Mesendoderm (in vitro differentiated cells): ENCODE measurements at regions not wholly inside any gene's neighbourhood (a gene's known extent, or its start where the extent isn't known, plus 50 kb on each side); places are given as distances from the start of the nearest gene placed in this dataset.
A peak's percentile ranks its signal among the peaks of the same experiment; 100 is the strongest.

Experiments
- DNase-seq: peaks from one replicate; pipeline ENCODE4 v3.0.0; 2013
- H2AK5ac ChIP-seq: 2 replicates; pipeline ENCODE4 v1.6.1; 2013; ENCODE audit warnings: low read length, inconsistent platforms
- H2BK120ac ChIP-seq: 2 replicates; pipeline ENCODE4 v1.6.1; 2013; ENCODE audit warnings: low read depth, mild to moderate bottlenecking, low read length, moderate library complexity, mixed read lengths
- H2BK15ac ChIP-seq: replicated peaks from 2 replicates; pipeline ENCODE4 v1.6.1; 2013; ENCODE audit warnings: low read depth, mild to moderate bottlenecking, moderate library complexity
- H2BK5ac ChIP-seq: 2 replicates; pipeline ENCODE4 v1.6.1; 2013; ENCODE audit warnings: low read length, inconsistent platforms
- H3K18ac ChIP-seq: 2 replicates; pipeline ENCODE4 v1.6.1; 2013; ENCODE audit warnings: mild to moderate bottlenecking, low read length, mixed read lengths
- H3K23ac ChIP-seq: one replicate; pipeline ENCODE4 v1.6.1; 2013; ENCODE audit warnings: low read length
- H3K27ac ChIP-seq: 2 replicates; pipeline ENCODE4 v1.5.1; 2013; ENCODE audit warnings: low read depth, mild to moderate bottlenecking, inconsistent platforms, low read length, moderate library complexity
- H3K27me3 ChIP-seq: 2 replicates; pipeline ENCODE4 v1.6.1; 2013; ENCODE audit warnings: low read length, control low read depth, mild to moderate bottlenecking, inconsistent platforms; ENCODE audit not compliant: insufficient read depth, poor library complexity
- H3K36me3 ChIP-seq: 2 replicates; pipeline ENCODE4 v1.6.1; 2013; ENCODE audit warnings: low read length, inconsistent platforms; ENCODE audit not compliant: control insufficient read depth, insufficient read depth
- H3K4ac ChIP-seq: one replicate; pipeline ENCODE4 v1.6.1; 2013; ENCODE audit warnings: low read depth, mild to moderate bottlenecking, low read length, moderate library complexity
- H3K4me1 ChIP-seq: 2 replicates; pipeline ENCODE4 v1.6.1; 2013; ENCODE audit warnings: low read depth, low read length, inconsistent platforms; ENCODE audit not compliant: control insufficient read depth
- H3K4me2 ChIP-seq: 2 replicates; pipeline ENCODE4 v1.6.1; 2013; ENCODE audit warnings: low read length
- H3K4me3 ChIP-seq: 2 replicates; pipeline ENCODE4 v1.5.1; 2013; ENCODE audit warnings: mild to moderate bottlenecking, low read length
- H3K56ac ChIP-seq: one replicate; pipeline ENCODE4 v1.6.1; 2013; ENCODE audit warnings: low read length
- H3K79me1 ChIP-seq: 2 replicates; pipeline ENCODE4 v1.6.1; 2013; ENCODE audit warnings: low read length, inconsistent platforms
- H3K79me2 ChIP-seq: 2 replicates; pipeline ENCODE4 v1.6.1; 2013; ENCODE audit warnings: mild to moderate bottlenecking, low read length; ENCODE audit not compliant: control insufficient read depth, insufficient read depth
- H3K9ac ChIP-seq: 2 replicates; pipeline ENCODE4 v1.6.1; 2013; ENCODE audit warnings: low read length, inconsistent platforms
- H4K5ac ChIP-seq: one replicate; pipeline ENCODE4 v1.6.1; 2013; ENCODE audit warnings: low read length
- H4K8ac ChIP-seq: one replicate; pipeline ENCODE4 v1.6.1; 2013; ENCODE audit warnings: low read depth, mild to moderate bottlenecking, control low read depth, low read length, moderate library complexity
- WGBS: extraction: QIAGEN DNeasy Blood & Tissue Kit; methylation state at CpG from one replicate; pipeline ENCODE4 v1.1.7; 2013; ENCODE audit warnings: low lambda C conversion rate, missing lambda C conversion rate; ENCODE audit not compliant: insufficient coverage; ENCODE audit errors: extremely low coverage; 5-methylcytosine and 5-hydroxymethylcytosine counted together

DNA sequence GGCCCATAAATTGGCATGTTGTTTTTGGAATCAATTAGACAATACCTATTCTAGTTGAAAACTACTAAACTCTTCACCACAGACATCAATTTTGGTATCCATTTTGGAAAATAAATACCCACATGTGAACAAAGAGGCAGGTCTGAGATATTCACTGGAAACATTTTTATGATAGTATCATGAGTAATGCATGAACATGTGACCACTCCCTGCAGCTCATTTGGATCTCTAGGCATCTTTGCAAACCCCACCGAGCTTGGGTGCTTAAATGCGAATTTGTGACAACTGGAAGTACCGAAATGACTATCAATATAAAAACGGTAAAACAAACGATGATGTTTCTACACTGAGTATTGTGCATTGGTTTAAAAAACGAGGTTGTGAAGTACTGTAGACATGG, 285.2 kb downstream of the IRF8 start:
- no peaks in the 10 kb centered on the region for H3K36me3 ChIP-seq
- H2AK5ac ChIP-seq = no peak overlapping the region
- DNase-seq = no peak
- no peak overlapping the region for H4K8ac ChIP-seq
- H3K23ac ChIP-seq = no peak overlapping the region
- no peak overlapping the region for H3K4me2 ChIP-seq
- H3K4me1 ChIP-seq = no peaks in the 10 kb centered on the region
- WGBS = no CpG with 5 or more reads among the region's 6 CpGs
- no peaks in the 10 kb centered on the region for H3K79me2 ChIP-seq
- H2BK15ac ChIP-seq = no peak overlapping the region
- no peak overlapping the region for H3K27ac ChIP-seq
- no peak overlapping the region for H2BK120ac ChIP-seq
- H3K56ac ChIP-seq = no peak overlapping the region
- H2BK5ac ChIP-seq = no peak overlapping the region
- no peak overlapping the region for H3K9ac ChIP-seq
- no peaks in the 10 kb centered on the region for H3K27me3 ChIP-seq
- H3K4me3 ChIP-seq = no peak overlapping the region
- H3K4ac ChIP-seq = no peak overlapping the region
- no peaks in the 10 kb centered on the region for H3K79me1 ChIP-seq
- H3K18ac ChIP-seq = no peak overlapping the region
- no peak overlapping the region for H4K5ac ChIP-seq

DNA sequence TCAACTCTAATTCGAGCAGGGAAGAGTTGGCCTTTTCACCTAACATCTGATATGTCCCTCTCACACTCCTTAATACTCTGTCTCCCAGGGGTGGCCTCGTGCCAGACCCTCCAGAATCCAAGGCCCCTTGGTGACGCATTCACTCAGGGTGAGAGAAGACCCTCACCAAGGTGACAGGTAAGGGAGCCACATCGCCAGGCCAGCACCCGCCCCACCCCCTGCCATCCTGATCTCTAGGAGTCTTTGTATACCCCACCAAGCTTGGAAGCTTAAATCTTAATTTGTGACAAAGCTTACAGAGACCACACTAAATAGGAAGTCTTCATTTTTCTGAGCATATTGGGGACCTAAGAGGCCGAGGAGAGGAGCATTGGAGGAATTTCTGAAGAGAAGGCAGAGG, 286.1 kb downstream of the IRF8 start:
- H4K8ac ChIP-seq = no peak overlapping the region
- H3K18ac ChIP-seq = no peak overlapping the region
- H3K23ac ChIP-seq = no peak overlapping the region
- H2BK15ac ChIP-seq = no peak overlapping the region
- no peaks in the 10 kb centered on the region for H3K27me3 ChIP-seq
- H3K36me3 ChIP-seq = no peaks in the 10 kb centered on the region
- H3K79me2 ChIP-seq = no peaks in the 10 kb centered on the region
- H3K9ac ChIP-seq = no peak overlapping the region
- no peak overlapping the region for H3K4me2 ChIP-seq
- H4K5ac ChIP-seq = no peak overlapping the region
- no peak overlapping the region for H2BK5ac ChIP-seq
- no peak overlapping the region for H3K56ac ChIP-seq
- no peak overlapping the region for H2BK120ac ChIP-seq
- no CpG with 5 or more reads among the region's 6 CpGs for WGBS
- DNase-seq = no peak
- no peak overlapping the region for H2AK5ac ChIP-seq
- no peak overlapping the region for H3K4me3 ChIP-seq
- no peak overlapping the region for H3K27ac ChIP-seq
- H3K4ac ChIP-seq = no peak overlapping the region
- no peaks in the 10 kb centered on the region for H3K4me1 ChIP-seq
- no peaks in the 10 kb centered on the region for H3K79me1 ChIP-seq

DNA sequence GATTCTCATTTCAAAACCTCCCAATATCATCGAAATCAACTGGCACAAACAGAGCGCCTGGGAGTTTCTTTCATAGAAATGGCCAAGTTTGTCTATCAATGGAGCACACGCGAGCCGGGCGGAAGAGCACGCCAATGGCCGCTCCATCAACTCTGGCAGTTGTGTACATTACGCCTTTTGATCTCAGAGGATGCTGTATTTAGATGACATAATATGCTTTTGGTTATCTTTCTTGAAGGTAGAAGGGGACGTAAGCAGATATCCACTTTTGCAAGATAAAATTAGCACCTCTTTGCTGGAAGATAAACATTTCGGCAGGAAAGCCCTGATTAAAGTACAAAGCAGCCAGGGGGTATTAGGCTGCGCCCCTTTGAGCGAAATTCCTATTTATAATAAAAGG, 287.4 kb downstream of the IRF8 start:
- Histone ChIP-seq H3K27ac (no peak overlapping the region), H3K18ac (no peak overlapping the region), H3K4me1 (no peaks in the 10 kb centered on the region), H2BK15ac (no peak overlapping the region), H3K23ac (no peak overlapping the region), H3K4me3 (no peak overlapping the region), H3K56ac (no peak overlapping the region), H4K8ac (no peak overlapping the region), H2AK5ac (no peak overlapping the region), H3K9ac (no peak overlapping the region), H3K36me3 (no peaks in the 10 kb centered on the region), H3K79me1 (no peaks in the 10 kb centered on the region), H2BK5ac (no peak overlapping the region), H4K5ac (no peak overlapping the region), H3K79me2 (no peaks in the 10 kb centered on the region), H2BK120ac (no peak overlapping the region), H3K27me3 (no peaks in the 10 kb centered on the region), H3K4ac (no peak overlapping the region), H3K4me2 (no peak overlapping the region)
- no CpG with 5 or more reads among the region's 13 CpGs for WGBS
- DNase-seq = no peak

DNA sequence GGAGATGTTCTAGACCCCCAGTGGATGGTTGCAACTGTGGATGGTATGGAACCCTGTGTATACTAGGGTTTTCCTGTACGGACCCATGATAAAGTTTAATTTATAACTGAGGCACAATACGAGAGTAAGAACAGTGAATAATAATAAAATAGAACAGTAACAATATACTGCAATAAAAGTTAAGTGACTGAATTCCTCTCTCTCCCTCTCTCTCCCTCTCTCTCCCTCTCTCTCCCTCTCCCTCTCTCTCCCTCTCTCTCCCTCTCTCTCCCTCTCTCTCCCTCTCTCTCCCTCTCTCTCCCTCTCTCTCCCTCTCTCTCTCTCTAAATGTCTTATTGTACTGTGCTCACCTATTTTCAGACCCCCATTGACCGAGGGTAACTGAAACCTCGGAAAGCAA, 291.0 kb downstream of the IRF8 start:
- Histone ChIP-seq H3K9ac (no peak overlapping the region), H3K36me3 (no peaks in the 10 kb centered on the region), H3K4me3 (no peak overlapping the region), H2BK15ac (no peak overlapping the region), H3K56ac (no peak overlapping the region), H3K23ac (no peak overlapping the region), H4K5ac (no peak overlapping the region), H2BK120ac (no peak overlapping the region), H3K4ac (no peak overlapping the region), H3K79me2 (no peaks in the 10 kb centered on the region), H4K8ac (no peak overlapping the region), H3K27me3 (no peaks in the 10 kb centered on the region), H3K79me1 (no peaks in the 10 kb centered on the region), H3K4me2 (no peak overlapping the region), H3K18ac (no peak overlapping the region), H3K27ac (no peak overlapping the region), H2AK5ac (no peak overlapping the region), H3K4me1 (no peaks in the 10 kb centered on the region), H2BK5ac (no peak overlapping the region)
- DNase-seq = no peak
- WGBS = no CpG with 5 or more reads among the region's 4 CpGs

DNA sequence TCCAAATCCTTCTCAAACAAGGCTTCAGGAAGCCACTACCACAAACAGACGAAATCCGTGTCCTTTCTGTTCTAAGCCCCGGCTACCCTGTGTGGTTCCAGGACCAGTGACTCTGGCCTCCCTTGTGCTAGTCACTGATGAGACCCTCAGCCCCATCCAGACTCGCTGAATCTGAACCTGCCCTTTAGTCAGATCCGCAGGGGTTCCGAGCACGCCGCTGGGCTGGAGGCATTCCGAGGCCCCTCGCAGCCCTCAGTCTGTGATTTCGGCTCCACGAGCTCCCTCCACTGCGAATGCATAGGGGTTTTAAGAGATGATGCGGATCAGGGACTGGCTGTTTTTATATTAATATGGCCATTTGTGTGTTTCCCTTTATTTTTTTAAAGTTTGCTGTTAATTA, 292.7 kb downstream of the IRF8 start:
- Histone ChIP-seq H2BK120ac (no peak overlapping the region), H2BK15ac (no peak overlapping the region), H3K4me3 (no peak overlapping the region), H2AK5ac (no peak overlapping the region), H2BK5ac (no peak overlapping the region), H3K79me2 (no peaks in the 10 kb centered on the region), H3K79me1 (no peaks in the 10 kb centered on the region), H3K23ac (no peak overlapping the region), H3K27me3 (no peaks in the 10 kb centered on the region), H4K5ac (no peak overlapping the region), H3K4me2 (no peak overlapping the region), H3K4ac (no peak overlapping the region), H3K9ac (no peak overlapping the region), H3K4me1 (no peaks in the 10 kb centered on the region), H3K18ac (peak overlapping the region; percentile 45), H3K36me3 (no peaks in the 10 kb centered on the region), H4K8ac (no peak overlapping the region), H3K27ac (no peak overlapping the region), H3K56ac (no peak overlapping the region)
- no CpG with 5 or more reads among the region's 14 CpGs for WGBS
- DNase-seq = peak; percentile 13

DNA sequence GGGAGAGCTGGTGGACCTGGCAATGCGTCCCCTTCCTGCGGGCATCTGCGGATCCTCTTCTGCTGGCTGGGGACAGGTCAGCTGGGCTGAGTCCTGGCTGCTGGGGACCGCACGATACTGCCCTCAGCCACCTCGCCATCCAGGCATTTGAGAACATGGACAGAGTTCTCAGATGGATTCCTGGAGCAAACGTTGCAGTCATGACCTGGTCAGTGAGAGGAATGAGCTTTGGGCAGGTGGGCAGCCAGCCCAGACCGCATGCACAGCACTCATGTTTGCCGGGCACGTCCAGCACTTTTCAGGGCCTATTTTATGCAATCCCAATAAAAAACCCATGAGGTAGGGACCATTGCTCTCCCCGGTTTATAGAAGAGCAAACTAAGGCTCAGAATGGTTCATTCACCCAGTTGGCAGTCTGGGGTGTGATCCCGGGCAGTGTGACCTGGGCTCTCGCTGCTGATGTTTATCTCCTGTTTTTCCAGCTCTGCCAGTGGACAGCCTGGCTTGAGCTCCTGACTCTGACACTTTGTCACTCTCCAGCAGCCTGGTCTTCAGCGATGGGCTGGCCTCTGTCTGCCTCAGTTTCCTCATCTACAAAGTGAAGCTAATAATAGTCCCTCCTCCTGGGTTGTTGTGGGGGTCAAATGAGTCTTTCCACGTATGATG, 294.7 kb downstream of the IRF8 start:
- WGBS = no CpG with 5 or more reads among the region's 15 CpGs
- no peak overlapping the region for H3K9ac ChIP-seq

More for the DNA sequence above, 294.7 kb downstream of the IRF8 start:
- Histone ChIP-seq H3K27ac (no peak overlapping the region), H3K4me2 (no peak overlapping the region), H2AK5ac (no peak overlapping the region), H3K79me1 (no peaks in the 10 kb centered on the region), H3K4ac (no peak overlapping the region), H4K8ac (no peak overlapping the region), H3K4me3 (no peak overlapping the region), H2BK15ac (no peak overlapping the region), H3K27me3 (no peaks in the 10 kb centered on the region), H3K36me3 (no peaks in the 10 kb centered on the region), H3K18ac (no peak overlapping the region), H2BK5ac (no peak overlapping the region), H4K5ac (no peak overlapping the region), H3K79me2 (no peaks in the 10 kb centered on the region), H3K23ac (no peak overlapping the region), H3K56ac (no peak overlapping the region), H3K4me1 (no peaks in the 10 kb centered on the region), H2BK120ac (no peak overlapping the region)
- DNase-seq = no peak
